Activated naive CD4-positive, alpha-beta T cell treated with anti-CD3 and anti-CD28 coated beads, Interleukin-2, amount 50 U/mL, for 72 hours (primary cell): ENCODE measurements at regions not wholly inside any gene's neighbourhood (a gene's known extent, or its start where the extent isn't known, plus 50 kb on each side); places are given as distances from the start of the nearest gene placed in this dataset.
"Not testable (repeated sequence)": the region's sequence is repeated elsewhere in the genome, so short reads cannot be mapped to it uniquely, and the experiment has no call there.

Experiments used
- ATAC-seq, 2 donors: fragments of 150-1000 bp; cut with Tn5 transposase; 2 replicates each; pipeline ENCODE4 v1.10.0; 2021; ENCODE audit warnings: mild to moderate bottlenecking in 2 of 2, moderate library complexity in 2 of 2
- DNase-seq, 2 donors: peaks; one replicate each; pipeline ENCODE4 v3.0.0; 2021 to 2022; ENCODE audit warnings: low spot score in 2 of 2
- H3K27ac Mint-ChIP-seq, 2 donors: one replicate each; pipeline ENCODE4 v1.8.0; 2022; ENCODE audit warnings: mild to moderate bottlenecking in 2 of 2, mixed read lengths in 2 of 2
- H3K36me3 Mint-ChIP-seq, 2 donors: one replicate each; pipeline ENCODE4 v1.8.0; 2022; ENCODE audit warnings: mixed read lengths in 2 of 2
- H3K9me3 Mint-ChIP-seq, 2 donors: one replicate each; pipeline ENCODE4 v1.8.0; 2022; ENCODE audit warnings: mixed read lengths in 2 of 2

GRCh38 chr1:68798071-68798470 lies 301.2 kb upstream of the DEPDC1 start:
- peaks cover 8 to 16% of the 10 kb centered on the region in 2 donors for H3K9me3 Mint-ChIP-seq
- no peaks in the 10 kb centered on the region for H3K36me3 Mint-ChIP-seq
- no peak for DNase-seq
- no peak for ATAC-seq
- no peak overlapping the region for H3K27ac Mint-ChIP-seq

GRCh38 chr1:68799096-68799495 lies 302.2 kb upstream of the DEPDC1 start:
- DNase-seq = no peak
- peaks cover 11 to 23% of the 10 kb centered on the region in 2 donors for H3K9me3 Mint-ChIP-seq
- no peak for ATAC-seq
- H3K27ac Mint-ChIP-seq = no peak overlapping the region
- no peaks in the 10 kb centered on the region for H3K36me3 Mint-ChIP-seq

- Mint-ChIP-seq H3K27ac (no peak overlapping the region), H3K36me3 (no peaks in the 10 kb centered on the region), H3K9me3 (peaks cover 9 to 18% of the 10 kb centered on the region in 2 donors)
- ATAC-seq (no peak), DNase-seq (no peak)
Measured at GRCh38 chr1:68800182-68800581, 303.3 kb upstream of the DEPDC1 start.

- Mint-ChIP-seq H3K36me3 (no peaks in the 10 kb centered on the region), H3K9me3 (peaks cover 5 to 13% of the 10 kb centered on the region in 2 donors), H3K27ac (no peak overlapping the region)
- no peak for DNase-seq
- ATAC-seq = no peak
Measured at GRCh38 chr1:68801440-68801839, 304.6 kb upstream of the DEPDC1 start.

GRCh38 chr1:68805097-68805641 lies 308.3 kb upstream of the DEPDC1 start:
- Mint-ChIP-seq H3K36me3 (no peaks in the 10 kb centered on the region), H3K27ac (no peak overlapping the region), H3K9me3 (peaks cover 5 to 9% of the 10 kb centered on the region in 2 donors)
- no peak for ATAC-seq
- DNase-seq = no peak

- Mint-ChIP-seq H3K36me3 (no peaks in the 10 kb centered on the region), H3K27ac (no peak overlapping the region), H3K9me3 (peaks cover 5 to 9% of the 10 kb centered on the region in 2 donors)
- ATAC-seq (no peak), DNase-seq (no peak)
Measured at GRCh38 chr1:68808351-68808750, 311.5 kb upstream of the DEPDC1 start.

GRCh38 chr1:68811806-68812205 lies 314.9 kb upstream of the DEPDC1 start:
- H3K36me3 Mint-ChIP-seq = no peaks in the 10 kb centered on the region
- no peak for DNase-seq
- H3K27ac Mint-ChIP-seq = no peak overlapping the region
- ATAC-seq = no peak
- peaks cover 0 to 11% of the 10 kb centered on the region in 2 donors for H3K9me3 Mint-ChIP-seq

- DNase-seq (no peak), ATAC-seq (no peak)
- H3K9me3 Mint-ChIP-seq = peaks cover 0 to 11% of the 10 kb centered on the region in 2 donors
- H3K27ac Mint-ChIP-seq = no peak overlapping the region
- H3K36me3 Mint-ChIP-seq = no peaks in the 10 kb centered on the region
Measured at GRCh38 chr1:68812333-68812732, 315.5 kb upstream of the DEPDC1 start.

- H3K9me3 Mint-ChIP-seq = peaks cover 0 to 11% of the 10 kb centered on the region in 2 donors
- no peak overlapping the region for H3K27ac Mint-ChIP-seq
- DNase-seq (no peak), ATAC-seq (no peak)
- H3K36me3 Mint-ChIP-seq = no peaks in the 10 kb centered on the region
Measured at GRCh38 chr1:68814067-68814466, 317.2 kb upstream of the DEPDC1 start.

GRCh38 chr1:68815632-68816031 lies 318.8 kb upstream of the DEPDC1 start:
- H3K36me3 Mint-ChIP-seq = no peaks in the 10 kb centered on the region
- H3K9me3 Mint-ChIP-seq = peaks cover 0 to 11% of the 10 kb centered on the region in 2 donors
- ATAC-seq (no peak), DNase-seq (no peak)
- no peak overlapping the region for H3K27ac Mint-ChIP-seq

GRCh38 chr1:68817505-68818210 lies 320.8 kb upstream of the DEPDC1 start:
- DNase-seq, H3K27ac Mint-ChIP-seq, H3K36me3 Mint-ChIP-seq, ATAC-seq: not testable (repeated sequence)
- peaks cover 0 to 11% of the 10 kb centered on the region in 2 donors for H3K9me3 Mint-ChIP-seq

- Mint-ChIP-seq H3K9me3 (peaks cover 6 to 7% of the 10 kb centered on the region in 2 donors), H3K27ac (no peak overlapping the region), H3K36me3 (no peaks in the 10 kb centered on the region)
- no peak for DNase-seq
- no peak for ATAC-seq
Measured at GRCh38 chr1:68819190-68819829, 322.4 kb upstream of the DEPDC1 start.

- H3K36me3 Mint-ChIP-seq = no peaks in the 10 kb centered on the region
- peaks cover 2 to 6% of the 10 kb centered on the region in 2 donors for H3K9me3 Mint-ChIP-seq
- ATAC-seq (no peak), DNase-seq (no peak)
- H3K27ac Mint-ChIP-seq = no peak overlapping the region
Measured at GRCh38 chr1:68820151-68820550, 323.3 kb upstream of the DEPDC1 start.

GRCh38 chr1:68826836-68827235 lies 330.0 kb upstream of the DEPDC1 start:
- Mint-ChIP-seq H3K9me3 (peaks cover 19 to 23% of the 10 kb centered on the region in 2 donors), H3K36me3 (peaks cover 12 to 13% of the 10 kb centered on the region in 2 donors), H3K27ac (no peak overlapping the region)
- ATAC-seq (no peak), DNase-seq (no peak)

- Mint-ChIP-seq H3K9me3 (peaks cover 20 to 23% of the 10 kb centered on the region in 2 donors), H3K27ac (no peak overlapping the region), H3K36me3 (peaks cover 12 to 13% of the 10 kb centered on the region in 2 donors)
- DNase-seq (no peak), ATAC-seq (no peak)
Measured at GRCh38 chr1:68827261-68827660, 330.4 kb upstream of the DEPDC1 start.

- Mint-ChIP-seq H3K36me3 (peaks cover 12 to 13% of the 10 kb centered on the region in 2 donors), H3K27ac (no peak overlapping the region), H3K9me3 (peaks cover 21% of the 10 kb centered on the region in 2 donors)
- ATAC-seq (no peak), DNase-seq (no peak)
Measured at GRCh38 chr1:68828013-68828412, 331.1 kb upstream of the DEPDC1 start.

- ATAC-seq (no peak), DNase-seq (no peak)
- H3K9me3 Mint-ChIP-seq = peaks cover 17 to 26% of the 10 kb centered on the region in 2 donors
- H3K36me3 Mint-ChIP-seq = peaks cover 12 to 13% of the 10 kb centered on the region in 2 donors
- no peak overlapping the region for H3K27ac Mint-ChIP-seq
Measured at GRCh38 chr1:68831281-68831680, 334.4 kb upstream of the DEPDC1 start.
